HUES64 (cell line): ENCODE measurements at regions not wholly inside any gene's neighbourhood (a gene's known extent, or its start where the extent isn't known, plus 50 kb on each side); places are given as distances from the start of the nearest gene placed in this dataset.

Experiments
- H3K27ac ChIP-seq: 2 replicates; pipeline ENCODE4 v1.7.0; 2013; ENCODE audit warnings: low read depth, low read length, inconsistent platforms
- H3K27me3 ChIP-seq: 2 replicates; pipeline ENCODE4 v1.6.1; 2013; ENCODE audit warnings: mild to moderate bottlenecking, low read length; ENCODE audit not compliant: insufficient read depth
- H3K36me3 ChIP-seq: 2 replicates; pipeline ENCODE4 v1.6.1; 2013; ENCODE audit warnings: mild to moderate bottlenecking, low read length; ENCODE audit not compliant: insufficient read depth
- H3K4me1 ChIP-seq: 2 replicates; pipeline ENCODE4 v1.6.1; 2013; ENCODE audit warnings: mild to moderate bottlenecking, low read length, moderate library complexity; ENCODE audit not compliant: insufficient read depth
- H3K4me3 ChIP-seq: 2 replicates; pipeline ENCODE4 v1.5.1; 2013; ENCODE audit warnings: mild to moderate bottlenecking, low read length, moderate library complexity
- H3K9ac ChIP-seq: 2 replicates; pipeline ENCODE4 v1.6.1; 2013; ENCODE audit warnings: mild to moderate bottlenecking, low read depth, low read length
- H3K9me3 ChIP-seq: 2 replicates; pipeline ENCODE4 v1.6.1; 2013; ENCODE audit warnings: low read depth, low read length; ENCODE audit not compliant: insufficient read depth
- WGBS: fragments of 150-250, 120-280 bp; methylation state at CpG from one replicate; pipeline ENCODE4 v1.1.7; 2013; ENCODE audit warnings: missing lambda C conversion rate; 5-methylcytosine and 5-hydroxymethylcytosine counted together

DNA sequence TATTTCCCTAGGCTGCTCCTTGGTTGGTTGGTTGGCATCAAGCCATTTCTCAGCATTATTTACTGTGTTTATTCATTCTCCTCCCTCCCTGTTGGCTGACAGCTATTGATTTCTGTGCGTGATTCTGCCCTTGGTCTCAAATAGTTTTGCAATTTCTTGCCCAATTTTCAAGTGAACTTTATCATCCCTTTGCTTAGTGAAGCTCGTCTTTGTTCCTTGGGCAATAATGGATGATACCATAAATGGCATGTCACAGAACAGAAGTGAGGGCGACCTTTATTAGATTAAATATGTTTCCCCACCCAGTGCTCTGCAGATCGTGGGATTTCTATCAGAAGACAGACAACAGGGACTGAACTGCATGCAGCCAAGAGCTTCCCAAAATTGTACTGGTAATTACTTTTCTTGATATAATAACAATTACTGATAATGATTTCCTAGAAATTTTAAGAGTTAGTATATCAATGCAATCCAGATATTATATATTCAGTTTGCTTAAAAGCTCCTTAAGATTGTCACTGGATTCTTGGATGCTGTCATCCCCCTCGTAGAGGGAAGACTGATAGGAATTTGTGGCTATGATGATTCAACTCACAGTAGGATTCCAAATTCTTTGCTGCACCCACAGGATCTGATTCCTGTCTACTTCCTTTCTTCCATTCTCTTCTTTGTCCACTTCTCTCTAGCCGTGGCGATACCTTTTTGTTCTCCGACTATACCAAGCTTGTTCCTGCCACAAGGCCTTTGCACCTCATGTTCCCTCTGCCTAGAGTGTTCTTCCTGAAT, 122.1 kb upstream of the KAZN start:
- Histone ChIP-seq H3K9ac (no peak overlapping the region), H3K27ac (no peak overlapping the region), H3K36me3 (no peaks in the 10 kb centered on the region), H3K27me3 (no peaks in the 10 kb centered on the region), H3K9me3 (no peaks in the 10 kb centered on the region), H3K4me3 (no peak overlapping the region), H3K4me1 (no peaks in the 10 kb centered on the region)
- 90% methylated on average over 8 of the region's 8 CpGs for WGBS

- Histone ChIP-seq H3K36me3 (no peaks in the 10 kb centered on the region), H3K9ac (no peak overlapping the region), H3K27me3 (no peaks in the 10 kb centered on the region), H3K4me3 (no peak overlapping the region), H3K27ac (no peak overlapping the region), H3K9me3 (no peaks in the 10 kb centered on the region), H3K4me1 (no peaks in the 10 kb centered on the region; the same call in 1 of the 2 replicates)
- WGBS, result 75% methylated on average over 2 of the region's 2 CpGs
Measured at GRCh38 chr1:14478120-14478519, 120.4 kb upstream of the KAZN start.

- H3K4me3 ChIP-seq, result no peak overlapping the region
- WGBS, result 82% methylated on average over 4 of the region's 4 CpGs
- H3K27ac ChIP-seq, result no peak overlapping the region
- H3K36me3 ChIP-seq, result no peaks in the 10 kb centered on the region
- no peak overlapping the region for H3K9ac ChIP-seq
- no peaks in the 10 kb centered on the region for H3K27me3 ChIP-seq
- H3K9me3 ChIP-seq, result no peaks in the 10 kb centered on the region
- no peaks in the 10 kb centered on the region; the same call in 1 of the 2 replicates for H3K4me1 ChIP-seq
Measured at GRCh38 chr1:14479865-14480264, 118.6 kb upstream of the KAZN start.

GRCh38 chr1:14482784-14483450, 115.6 kb upstream of the KAZN start:
- H3K27me3 ChIP-seq, result no peaks in the 10 kb centered on the region
- H3K4me3 ChIP-seq, result no peak overlapping the region
- no peaks in the 10 kb centered on the region; the same call in 1 of the 2 replicates for H3K4me1 ChIP-seq
- no peaks in the 10 kb centered on the region for H3K36me3 ChIP-seq
- no peaks in the 10 kb centered on the region for H3K9me3 ChIP-seq
- H3K9ac ChIP-seq, result no peak overlapping the region
- WGBS, result 77% methylated on average over 7 of the region's 7 CpGs
- no peak overlapping the region for H3K27ac ChIP-seq

- Histone ChIP-seq H3K9ac (no peak overlapping the region), H3K4me1 (no peaks in the 10 kb centered on the region; the same call in 1 of the 2 replicates), H3K27me3 (no peaks in the 10 kb centered on the region), H3K9me3 (no peaks in the 10 kb centered on the region), H3K27ac (no peak overlapping the region), H3K36me3 (no peaks in the 10 kb centered on the region), H3K4me3 (no peak overlapping the region)
- WGBS, result 94% methylated on average over 5 of the region's 5 CpGs
Measured at GRCh38 chr1:14485285-14485684, 113.2 kb upstream of the KAZN start.

- Histone ChIP-seq H3K36me3 (no peaks in the 10 kb centered on the region), H3K27me3 (no peaks in the 10 kb centered on the region), H3K4me3 (no peak overlapping the region), H3K9ac (no peak overlapping the region), H3K9me3 (no peaks in the 10 kb centered on the region), H3K27ac (no peak overlapping the region), H3K4me1 (no peaks in the 10 kb centered on the region; the same call in 1 of the 2 replicates)
- 94% methylated on average over 6 of the region's 8 CpGs for WGBS
Measured at GRCh38 chr1:14486401-14487201, 111.9 kb upstream of the KAZN start.

DNA sequence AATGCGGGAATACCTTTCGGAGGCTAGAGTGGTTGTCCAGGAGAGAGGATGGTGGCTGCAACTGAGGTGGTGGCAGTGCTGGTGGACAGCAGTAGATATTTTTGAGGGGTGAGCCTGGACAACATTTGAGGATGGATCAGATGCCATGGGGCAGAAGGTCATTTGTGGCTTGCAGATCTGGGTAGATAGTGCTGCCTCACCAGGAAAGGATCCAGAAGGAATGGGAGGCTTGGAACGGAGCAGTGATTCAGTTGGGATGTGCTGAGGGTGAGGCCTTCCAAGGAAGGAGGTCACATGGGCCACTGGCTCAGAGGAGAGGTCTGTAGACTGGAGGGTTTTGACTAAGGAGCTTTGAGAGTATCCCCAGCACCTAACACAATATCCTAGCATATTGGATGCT, 110.8 kb upstream of the KAZN start:
- H3K4me3 ChIP-seq, result no peak overlapping the region
- 79% methylated on average over 3 of the region's 3 CpGs for WGBS
- no peaks in the 10 kb centered on the region for H3K36me3 ChIP-seq

DNA sequence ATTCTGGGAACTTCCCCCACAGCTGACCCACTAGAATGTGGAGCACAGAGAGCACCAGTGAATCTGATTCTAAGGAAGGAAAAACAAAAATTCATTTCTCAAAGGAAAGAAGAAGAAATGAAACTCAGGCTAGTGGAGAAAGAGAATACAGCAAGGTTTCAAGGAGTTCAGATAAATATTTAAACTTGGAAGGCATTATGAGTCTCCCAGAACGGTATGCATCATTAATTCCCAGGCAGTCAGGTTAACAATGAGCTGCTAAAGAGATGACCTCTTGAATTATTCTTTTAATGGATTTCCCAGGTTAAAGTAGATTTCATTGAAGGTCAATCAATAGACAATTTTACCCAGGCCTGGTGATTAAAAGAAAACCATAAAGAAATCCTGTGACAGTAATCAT, 103.6 kb upstream of the KAZN start:
- 82% methylated on average over 1 of the region's 1 CpG for WGBS
- no peaks in the 10 kb centered on the region for H3K36me3 ChIP-seq
- H3K4me3 ChIP-seq, result no peak overlapping the region
- H3K27me3 ChIP-seq, result no peaks in the 10 kb centered on the region; the same call in 1 of the 2 replicates
- H3K9ac ChIP-seq, result no peak overlapping the region
- no peaks in the 10 kb centered on the region for H3K4me1 ChIP-seq
- no peaks in the 10 kb centered on the region for H3K9me3 ChIP-seq
- no peak overlapping the region for H3K27ac ChIP-seq

More for the DNA sequence above, 110.8 kb upstream of the KAZN start:
- Histone ChIP-seq H3K9me3 (no peaks in the 10 kb centered on the region), H3K9ac (no peak overlapping the region), H3K27me3 (no peaks in the 10 kb centered on the region), H3K4me1 (no peaks in the 10 kb centered on the region; the same call in 1 of the 2 replicates), H3K27ac (no peak overlapping the region)

- Histone ChIP-seq H3K27me3 (no peaks in the 10 kb centered on the region; the same call in 1 of the 2 replicates), H3K27ac (no peak overlapping the region), H3K4me3 (no peak overlapping the region), H3K4me1 (no peaks in the 10 kb centered on the region), H3K9me3 (no peaks in the 10 kb centered on the region), H3K36me3 (no peaks in the 10 kb centered on the region), H3K9ac (no peak overlapping the region)
- WGBS, result 81% methylated on average over 1 of the region's 1 CpG
Measured at GRCh38 chr1:14495381-14495780, 103.1 kb upstream of the KAZN start.

DNA sequence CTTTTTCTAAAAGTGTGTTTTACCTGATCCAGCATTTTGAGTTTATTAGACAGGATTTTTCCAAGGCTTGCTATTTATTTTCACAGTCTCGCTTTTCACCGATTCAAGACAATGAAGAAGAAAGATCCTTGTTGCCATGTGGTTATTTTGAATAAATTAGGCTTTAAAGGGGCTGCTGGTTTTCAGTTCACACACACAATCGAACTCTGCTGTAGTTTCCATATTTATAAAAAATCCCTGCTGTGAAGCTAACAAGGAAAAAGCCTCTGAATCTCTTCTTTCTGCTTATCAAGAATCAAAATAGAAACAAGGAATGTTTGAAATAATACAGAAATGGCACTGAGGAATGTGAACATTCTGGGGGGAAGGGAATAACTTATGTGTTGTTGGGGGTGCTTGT, 102.5 kb upstream of the KAZN start:
- H3K27me3 ChIP-seq, result no peaks in the 10 kb centered on the region; the same call in 1 of the 2 replicates
- no peak overlapping the region for H3K4me3 ChIP-seq
- no peaks in the 10 kb centered on the region for H3K36me3 ChIP-seq
- WGBS, result 94% methylated on average over 2 of the region's 3 CpGs
- no peak overlapping the region for H3K9ac ChIP-seq
- H3K9me3 ChIP-seq, result no peaks in the 10 kb centered on the region
- no peak overlapping the region for H3K27ac ChIP-seq
- H3K4me1 ChIP-seq, result no peaks in the 10 kb centered on the region

DNA sequence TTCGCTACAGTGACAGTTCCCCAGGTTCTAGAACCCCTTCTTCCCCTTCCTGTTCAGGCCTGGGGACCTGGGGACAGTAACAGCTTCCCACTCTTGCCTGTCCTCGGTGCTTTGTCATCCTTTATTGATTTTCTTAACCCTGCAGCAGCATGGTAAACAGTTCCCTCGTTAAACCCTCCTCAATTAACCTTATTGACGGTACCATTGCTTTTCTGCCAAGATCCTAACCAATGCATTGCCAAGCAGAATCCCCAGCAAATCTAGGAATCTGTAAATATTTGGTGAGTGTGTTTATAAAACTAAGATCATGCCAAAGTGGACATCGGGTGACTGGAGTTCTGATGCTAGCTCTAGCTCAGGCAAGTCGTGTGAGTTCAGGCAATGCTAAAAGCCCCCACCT, 99.6 kb upstream of the KAZN start:
- H3K9me3 ChIP-seq, result no peaks in the 10 kb centered on the region
- 92% methylated on average over 6 of the region's 6 CpGs for WGBS
- no peaks in the 10 kb centered on the region; the same call in 1 of the 2 replicates for H3K27me3 ChIP-seq
- no peaks in the 10 kb centered on the region for H3K36me3 ChIP-seq
- no peak overlapping the region for H3K9ac ChIP-seq
- H3K4me1 ChIP-seq, result peaks cover under 1% of the 10 kb centered on the region; the same call in 1 of the 2 replicates
- H3K27ac ChIP-seq, result no peak overlapping the region
- no peak overlapping the region for H3K4me3 ChIP-seq
